SJSA1 (cell line): ENCODE measurements at regions not wholly inside any gene's neighbourhood (a gene's known extent, or its start where the extent isn't known, plus 50 kb on each side); places are given as distances from the start of the nearest gene placed in this dataset.
"Not testable (repeated sequence)": the region's sequence is repeated elsewhere in the genome, so short reads cannot be mapped to it uniquely, and the experiment has no call there.

ENCODE experiments used
- DNase-seq, 2 experiments: peaks; one replicate each; pipeline ENCODE4 v3.0.0-alpha.2; 2015 to 2020; ENCODE audit warnings: low spot score in 2 of 2, low read depth in 1 of 2
- H3K27ac ChIP-seq: fragments of 250-450 bp; sonication (Bioruptor Pico); 2 replicates; pipeline ENCODE4 v1.5.1; 2020; ENCODE audit warnings: mild to moderate bottlenecking, moderate library complexity
- H3K27me3 ChIP-seq: fragments of 250-450 bp; sonication (Bioruptor Pico); replicated peaks from 2 replicates; pipeline ENCODE4 v1.5.1; 2020; ENCODE audit warnings: mild to moderate bottlenecking, moderate library complexity
- H3K36me3 ChIP-seq: fragments of 250-450 bp; sonication (Bioruptor Pico); 2 replicates; pipeline ENCODE4 v1.5.1; 2020; ENCODE audit warnings: mild to moderate bottlenecking
- H3K4me1 ChIP-seq: fragments of 250-450 bp; sonication (Bioruptor Pico); replicated peaks from 2 replicates; pipeline ENCODE4 v1.6.1; 2021; ENCODE audit warnings: mild to moderate bottlenecking
- H3K4me3 ChIP-seq: fragments of 250-450 bp; sonication (Bioruptor Pico); 2 replicates; pipeline ENCODE4 v1.5.1; 2020; ENCODE audit warnings: mild to moderate bottlenecking
- H3K9me3 ChIP-seq: fragments of 250-450 bp; sonication (Bioruptor Pico); replicated peaks from 2 replicates; pipeline ENCODE4 v1.5.1; 2020; ENCODE audit warnings: mild to moderate bottlenecking

- no peak overlapping the region for H3K27ac ChIP-seq
- 0 out of 2 replicates have a peak, but pooled peaks cover 2% of the 10 kb centered on the region for H3K9me3 ChIP-seq
- H3K4me3 ChIP-seq, result no peak overlapping the region
- H3K36me3 ChIP-seq, result no peaks in the 10 kb centered on the region
- H3K4me1 ChIP-seq, result no peaks in the 10 kb centered on the region
- no peak for DNase-seq
- H3K27me3 ChIP-seq, result no peaks in the 10 kb centered on the region
Measured at GRCh38 chr3:21913791-21914190, 162.8 kb upstream of the ZNF385D start.

DNA sequence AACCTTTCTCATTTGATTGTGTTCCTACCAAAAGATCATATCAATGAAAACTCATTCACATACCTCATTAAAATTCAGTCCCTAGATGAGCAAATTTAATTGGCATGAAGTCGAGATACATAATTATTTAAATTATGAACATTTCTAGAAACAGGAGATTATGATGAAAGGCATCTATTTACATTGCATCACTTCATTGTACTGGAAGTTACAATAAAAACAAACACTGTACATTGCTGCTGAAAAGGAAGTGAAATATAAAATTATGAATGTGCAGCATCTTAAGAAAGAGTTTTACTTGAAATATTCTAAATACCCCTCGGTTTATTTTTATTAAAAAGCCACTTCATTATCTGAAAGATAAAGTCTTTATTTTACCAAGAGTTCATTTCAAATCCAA, 163.4 kb upstream of the ZNF385D start:
- Histone ChIP-seq H3K27ac (no peak overlapping the region), H3K9me3 (0 out of 2 replicates have a peak, but pooled peaks cover 2% of the 10 kb centered on the region), H3K27me3 (no peaks in the 10 kb centered on the region), H3K4me1 (no peaks in the 10 kb centered on the region), H3K36me3 (no peaks in the 10 kb centered on the region), H3K4me3 (no peak overlapping the region)
- no peak for DNase-seq

- H3K27me3 ChIP-seq, result no peaks in the 10 kb centered on the region
- H3K4me1 ChIP-seq, result no peaks in the 10 kb centered on the region
- H3K36me3 ChIP-seq, result no peaks in the 10 kb centered on the region
- no peak overlapping the region for H3K27ac ChIP-seq
- 0 out of 2 replicates have a peak, but pooled peaks cover 2% of the 10 kb centered on the region for H3K9me3 ChIP-seq
- no peak overlapping the region for H3K4me3 ChIP-seq
- DNase-seq, result no peak
Measured at GRCh38 chr3:21919383-21919782, 168.4 kb upstream of the ZNF385D start.

DNA sequence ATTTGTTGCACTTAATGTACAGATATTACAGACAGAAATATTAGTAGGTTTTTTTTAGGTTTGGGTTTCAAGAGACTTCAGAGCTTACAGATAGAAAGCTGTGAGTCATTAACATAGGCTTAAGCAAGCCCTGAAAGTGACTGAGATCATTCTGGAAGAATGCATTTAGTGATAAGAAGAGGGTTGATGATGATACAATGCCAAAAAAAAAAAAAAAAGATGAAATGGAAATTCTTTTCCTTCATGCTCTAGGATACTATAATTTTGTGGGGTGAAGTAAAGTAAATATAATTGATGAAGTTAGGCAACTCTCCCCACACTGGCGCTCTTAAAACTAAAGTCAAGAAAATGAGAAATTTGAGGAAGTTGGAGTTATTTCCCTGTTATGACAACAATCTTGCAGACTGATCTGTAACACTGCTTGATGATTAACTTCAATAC, 169.4 kb upstream of the ZNF385D start:
- 0 out of 2 replicates have a peak, but pooled peaks cover 2% of the 10 kb centered on the region for H3K9me3 ChIP-seq
- H3K36me3 ChIP-seq, result no peaks in the 10 kb centered on the region
- no peaks in the 10 kb centered on the region for H3K27me3 ChIP-seq
- no peaks in the 10 kb centered on the region for H3K4me1 ChIP-seq
- DNase-seq, result no peak
- H3K27ac ChIP-seq, result no peak overlapping the region
- H3K4me3 ChIP-seq, result no peak overlapping the region

- not testable (repeated sequence) for H3K4me3 ChIP-seq, H3K27me3 ChIP-seq, H3K36me3 ChIP-seq, H3K9me3 ChIP-seq, H3K4me1 ChIP-seq, DNase-seq, H3K27ac ChIP-seq
Measured at GRCh38 chr3:21923156-21923555, 172.1 kb upstream of the ZNF385D start.

DNA sequence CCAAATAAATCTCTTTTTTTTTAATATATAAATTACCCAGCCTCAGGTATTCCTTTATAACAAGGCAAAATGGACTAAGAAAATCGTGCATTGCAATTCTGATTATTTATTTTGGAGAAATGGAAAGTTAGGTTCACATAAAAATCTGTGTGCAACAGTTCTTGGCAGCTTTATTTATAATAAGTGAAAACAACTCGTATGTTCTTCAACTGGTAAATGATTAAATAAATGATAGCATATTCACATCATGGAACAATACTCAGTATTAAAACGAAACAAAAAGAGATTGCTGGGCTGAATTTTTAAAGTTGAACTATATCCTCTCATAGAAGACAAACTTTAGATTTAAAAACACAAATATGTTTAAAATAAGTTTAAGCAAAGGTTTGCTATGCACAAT, 176.3 kb upstream of the ZNF385D start:
- H3K36me3 ChIP-seq, result no peaks in the 10 kb centered on the region
- no peak overlapping the region for H3K4me3 ChIP-seq
- H3K27me3 ChIP-seq, result no peaks in the 10 kb centered on the region
- H3K9me3 ChIP-seq, result no peaks in the 10 kb centered on the region
- no peak overlapping the region for H3K27ac ChIP-seq
- no peaks in the 10 kb centered on the region for H3K4me1 ChIP-seq
- no peak for DNase-seq

DNA sequence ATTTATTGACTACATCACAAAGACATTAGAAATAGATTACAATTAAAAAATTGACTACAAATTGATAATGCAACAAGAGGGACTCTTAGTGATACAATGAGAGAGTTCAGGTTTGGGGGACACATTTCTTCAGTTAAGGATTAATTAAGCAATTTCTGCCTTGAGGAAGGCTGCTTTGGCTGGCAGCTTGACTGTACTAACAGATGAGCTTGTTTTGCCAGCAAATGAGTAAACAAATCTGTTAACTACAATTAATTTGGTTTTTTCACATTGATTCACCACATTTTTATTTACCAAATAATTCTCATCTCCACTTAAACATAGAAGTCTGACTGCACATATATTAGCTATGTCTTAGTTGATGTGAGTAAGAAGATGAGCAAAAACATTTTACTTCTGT, 183.6 kb upstream of the ZNF385D start:
- no peak for DNase-seq
- Histone ChIP-seq H3K27ac (no peak overlapping the region), H3K9me3 (no peaks in the 10 kb centered on the region), H3K27me3 (no peaks in the 10 kb centered on the region), H3K36me3 (no peaks in the 10 kb centered on the region), H3K4me1 (no peaks in the 10 kb centered on the region), H3K4me3 (no peak overlapping the region)

DNA sequence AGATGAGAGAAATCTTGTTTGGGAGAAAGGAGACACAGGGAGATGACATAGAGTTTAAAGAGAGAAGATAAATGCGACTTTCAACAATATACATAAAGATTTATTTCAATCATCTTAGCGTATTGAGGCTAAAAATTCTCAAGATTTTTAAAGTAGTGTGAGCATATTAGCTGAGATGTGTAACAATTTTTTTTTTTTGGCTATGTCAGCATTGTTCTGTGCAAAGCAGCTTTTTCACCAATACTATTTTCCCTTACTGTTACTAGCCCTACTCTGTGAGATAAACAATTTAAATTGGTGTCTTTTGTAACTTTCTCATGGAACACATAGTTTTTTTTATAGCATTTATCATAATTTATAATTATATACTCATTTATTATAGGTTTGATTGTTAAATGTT, 185.2 kb upstream of the ZNF385D start:
- no peak overlapping the region for H3K4me3 ChIP-seq
- H3K4me1 ChIP-seq, result no peaks in the 10 kb centered on the region
- no peak for DNase-seq
- H3K27ac ChIP-seq, result no peak overlapping the region
- no peaks in the 10 kb centered on the region for H3K36me3 ChIP-seq
- no peaks in the 10 kb centered on the region for H3K27me3 ChIP-seq
- no peaks in the 10 kb centered on the region for H3K9me3 ChIP-seq

DNA sequence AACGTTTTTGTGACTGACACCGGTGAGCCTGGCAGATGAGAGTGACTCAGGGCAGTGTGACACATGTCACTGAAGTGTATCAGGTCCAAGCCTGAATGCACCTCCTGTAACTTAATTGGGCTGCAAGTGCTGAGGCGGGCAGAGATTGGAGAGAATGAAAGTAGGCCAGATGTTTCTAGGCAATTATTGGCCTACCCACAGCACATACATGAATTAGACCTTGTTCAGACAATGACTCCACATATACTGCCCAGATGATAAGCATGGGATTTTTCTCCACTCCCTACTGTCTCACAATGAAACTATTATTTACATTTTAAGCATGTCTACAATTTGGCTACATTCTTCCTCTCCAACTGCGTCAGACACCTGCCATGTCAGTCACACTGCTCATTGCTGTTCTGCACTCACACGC, 187.3 kb upstream of the ZNF385D start:
- Histone ChIP-seq H3K9me3 (no peaks in the 10 kb centered on the region), H3K36me3 (no peaks in the 10 kb centered on the region), H3K4me3 (no peak overlapping the region), H3K27me3 (no peaks in the 10 kb centered on the region), H3K27ac (no peak overlapping the region), H3K4me1 (no peaks in the 10 kb centered on the region)
- no peak for DNase-seq

- Histone ChIP-seq H3K27me3 (no peaks in the 10 kb centered on the region), H3K27ac (no peak overlapping the region), H3K36me3 (no peaks in the 10 kb centered on the region), H3K9me3 (no peaks in the 10 kb centered on the region), H3K4me3 (no peak overlapping the region), H3K4me1 (no peaks in the 10 kb centered on the region)
- no peak for DNase-seq
Measured at GRCh38 chr3:21942328-21942727, 191.3 kb upstream of the ZNF385D start.

- no peaks in the 10 kb centered on the region for H3K9me3 ChIP-seq
- H3K4me3 ChIP-seq, result no peak overlapping the region
- no peaks in the 10 kb centered on the region for H3K4me1 ChIP-seq
- DNase-seq, result no peak
- no peaks in the 10 kb centered on the region for H3K27me3 ChIP-seq
- H3K36me3 ChIP-seq, result no peaks in the 10 kb centered on the region
- H3K27ac ChIP-seq, result no peak overlapping the region
Measured at GRCh38 chr3:21944251-21944650, 193.2 kb upstream of the ZNF385D start.

- no peaks in the 10 kb centered on the region for H3K9me3 ChIP-seq
- H3K4me1 ChIP-seq, result no peaks in the 10 kb centered on the region
- no peaks in the 10 kb centered on the region for H3K27me3 ChIP-seq
- H3K36me3 ChIP-seq, result no peaks in the 10 kb centered on the region
- no peak overlapping the region for H3K27ac ChIP-seq
- H3K4me3 ChIP-seq, result no peak overlapping the region
- DNase-seq, result no peak
Measured at GRCh38 chr3:21952856-21953255, 201.8 kb upstream of the ZNF385D start.

DNA sequence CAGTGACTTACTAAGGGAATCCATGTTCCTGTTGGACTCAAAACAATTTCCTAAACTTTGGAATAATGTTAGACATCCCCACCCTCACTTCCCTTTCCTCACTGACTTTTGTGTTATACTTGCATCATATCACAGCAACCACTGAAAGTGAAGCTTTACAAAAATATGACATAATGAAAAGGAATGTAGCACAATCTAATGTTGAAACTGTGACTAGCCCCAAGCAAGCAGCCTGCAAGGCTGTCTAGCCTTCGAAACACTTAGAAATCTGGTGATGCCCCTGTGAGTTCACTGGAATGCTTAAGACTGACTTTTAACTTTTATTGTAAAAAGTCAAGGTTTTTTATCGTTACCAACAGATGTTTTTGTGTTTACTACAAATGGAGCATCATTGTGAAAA, 203.7 kb upstream of the ZNF385D start:
- Histone ChIP-seq H3K27me3 (no peaks in the 10 kb centered on the region), H3K36me3 (no peaks in the 10 kb centered on the region), H3K4me1 (no peaks in the 10 kb centered on the region), H3K9me3 (no peaks in the 10 kb centered on the region), H3K27ac (no peak overlapping the region), H3K4me3 (no peak overlapping the region)
- no peak for DNase-seq

DNA sequence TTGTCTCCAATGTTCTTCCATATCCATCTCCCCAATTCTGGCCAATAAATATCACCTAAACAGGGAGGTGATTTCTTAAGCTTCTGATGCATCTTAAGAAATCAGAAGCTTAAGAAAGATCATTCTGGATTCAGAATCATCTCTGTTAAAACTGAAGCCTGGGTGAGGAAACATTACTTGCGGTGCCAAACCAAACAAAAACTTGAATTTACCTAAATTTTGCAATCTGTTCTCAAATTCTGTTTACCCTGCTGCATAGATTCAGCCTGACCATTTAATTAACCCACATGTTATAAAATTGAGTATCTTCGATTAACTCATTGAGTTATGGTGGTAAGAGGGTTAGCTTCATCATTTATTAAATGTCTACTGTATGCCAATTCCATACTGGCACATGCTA, 204.4 kb upstream of the ZNF385D start:
- no peak overlapping the region for H3K4me3 ChIP-seq
- no peak overlapping the region for H3K27ac ChIP-seq
- no peak for DNase-seq
- H3K4me1 ChIP-seq, result no peaks in the 10 kb centered on the region
- H3K9me3 ChIP-seq, result no peaks in the 10 kb centered on the region
- no peaks in the 10 kb centered on the region for H3K27me3 ChIP-seq
- H3K36me3 ChIP-seq, result no peaks in the 10 kb centered on the region

GRCh38 chr3:21960033-21960432, 209.0 kb upstream of the ZNF385D start:
- Histone ChIP-seq H3K27ac (no peak overlapping the region), H3K27me3 (no peaks in the 10 kb centered on the region), H3K4me1 (no peaks in the 10 kb centered on the region), H3K4me3 (no peak overlapping the region), H3K36me3 (no peaks in the 10 kb centered on the region), H3K9me3 (no peaks in the 10 kb centered on the region)
- no peak for DNase-seq
